Brain microvascular endothelial cell (primary cell): ENCODE measurements at regions not wholly inside any gene's neighbourhood (a gene's known extent, or its start where the extent isn't known, plus 50 kb on each side); places are given as distances from the start of the nearest gene placed in this dataset.

Source experiments
- DNase-seq: peaks from one replicate; pipeline ENCODE4 v3.0.0-alpha.2; 2020
- H3K27ac ChIP-seq: fragments of 250-450 bp; sonication (Bioruptor Pico); 2 replicates; pipeline ENCODE4 v1.5.1; 2020; ENCODE audit warnings: mild to moderate bottlenecking, moderate library complexity
- H3K27me3 ChIP-seq: fragments of 250-450 bp; sonication (Bioruptor Pico); replicated peaks from 2 replicates; pipeline ENCODE4 v1.5.1; 2020; ENCODE audit warnings: mild to moderate bottlenecking
- H3K36me3 ChIP-seq: fragments of 250-450 bp; sonication (Bioruptor Pico); replicated peaks from 2 replicates; pipeline ENCODE4 v1.5.1; 2020; ENCODE audit warnings: mild to moderate bottlenecking
- H3K4me3 ChIP-seq: 2 replicates; pipeline ENCODE4 v1.5.1; 2011; ENCODE audit warnings: low read depth, mild to moderate bottlenecking, control low read depth, low read length, moderate library complexity
- in situ Hi-C: cut with HindIII; loops from 2 replicates; pipeline ENCODE4 v1.10.0; 2017; ENCODE audit warnings: low sequenced_read_pairs, low pct_ligation_motif_present
- TF ChIP-seq, protein P1 (sequence below): IDR thresholded peaks from 2 replicates; pipeline ENCODE4 v1.5.1; 2011; ENCODE audit warnings: low read depth, mild to moderate bottlenecking, moderate library complexity, low read length, control low read depth, inconsistent platforms; ENCODE audit errors: missing control alignments

DNA sequence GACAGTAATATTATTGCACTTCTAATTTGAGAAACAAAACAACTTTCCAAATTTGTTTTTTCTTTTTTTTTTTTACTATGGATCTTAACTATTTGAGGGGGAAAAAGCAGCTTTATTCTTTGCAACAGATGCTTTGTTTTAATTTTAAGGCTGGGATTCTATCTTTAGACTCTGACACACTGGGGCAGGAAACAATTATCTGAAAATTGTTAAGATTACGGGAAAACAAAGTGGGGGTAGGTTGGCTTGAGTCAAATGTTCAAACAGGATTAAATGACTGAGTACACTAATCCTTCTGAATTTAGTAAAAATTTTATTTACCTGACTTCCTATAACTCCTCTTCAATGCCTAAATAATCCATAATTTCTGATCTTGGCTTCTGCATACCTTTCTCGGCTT, 543.2 kb downstream of the SLITRK6 start:
- in situ Hi-C loops = no loop called here
- TF ChIP-seq, protein P1, sequence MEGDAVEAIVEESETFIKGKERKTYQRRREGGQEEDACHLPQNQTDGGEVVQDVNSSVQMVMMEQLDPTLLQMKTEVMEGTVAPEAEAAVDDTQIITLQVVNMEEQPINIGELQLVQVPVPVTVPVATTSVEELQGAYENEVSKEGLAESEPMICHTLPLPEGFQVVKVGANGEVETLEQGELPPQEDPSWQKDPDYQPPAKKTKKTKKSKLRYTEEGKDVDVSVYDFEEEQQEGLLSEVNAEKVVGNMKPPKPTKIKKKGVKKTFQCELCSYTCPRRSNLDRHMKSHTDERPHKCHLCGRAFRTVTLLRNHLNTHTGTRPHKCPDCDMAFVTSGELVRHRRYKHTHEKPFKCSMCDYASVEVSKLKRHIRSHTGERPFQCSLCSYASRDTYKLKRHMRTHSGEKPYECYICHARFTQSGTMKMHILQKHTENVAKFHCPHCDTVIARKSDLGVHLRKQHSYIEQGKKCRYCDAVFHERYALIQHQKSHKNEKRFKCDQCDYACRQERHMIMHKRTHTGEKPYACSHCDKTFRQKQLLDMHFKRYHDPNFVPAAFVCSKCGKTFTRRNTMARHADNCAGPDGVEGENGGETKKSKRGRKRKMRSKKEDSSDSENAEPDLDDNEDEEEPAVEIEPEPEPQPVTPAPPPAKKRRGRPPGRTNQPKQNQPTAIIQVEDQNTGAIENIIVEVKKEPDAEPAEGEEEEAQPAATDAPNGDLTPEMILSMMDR = no peak
- no peak for DNase-seq

DNA sequence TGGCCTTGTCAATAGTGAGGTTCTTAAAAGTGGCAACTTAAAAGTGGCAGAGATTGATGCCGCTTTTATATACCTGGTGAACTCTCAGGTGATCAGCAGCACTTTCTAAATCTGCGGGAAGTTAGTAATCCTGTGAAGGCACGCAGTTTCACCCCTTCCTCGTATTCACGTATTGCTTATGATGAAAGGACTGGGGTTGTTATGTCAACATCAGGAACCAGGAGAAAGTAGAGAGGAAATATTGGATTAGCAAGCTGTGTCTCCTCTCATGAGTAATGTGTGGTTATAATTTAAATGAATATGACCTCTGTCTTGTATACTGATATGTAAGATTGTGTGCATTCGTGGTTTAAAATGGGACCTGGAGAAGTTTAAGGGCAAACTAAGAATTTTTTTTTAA, 544.6 kb downstream of the SLITRK6 start:
- in situ Hi-C loops = no loop called here
- H3K27ac ChIP-seq = no peak overlapping the region
- DNase-seq = no peak
- TF ChIP-seq, protein P1 = no peak
- H3K4me3 ChIP-seq = no peak overlapping the region
- no peaks in the 10 kb centered on the region for H3K36me3 ChIP-seq
- H3K27me3 ChIP-seq = no peaks in the 10 kb centered on the region

More for the DNA sequence above, 543.2 kb downstream of the SLITRK6 start:
- Histone ChIP-seq H3K36me3 (no peaks in the 10 kb centered on the region), H3K27ac (no peak overlapping the region), H3K4me3 (no peak overlapping the region), H3K27me3 (no peaks in the 10 kb centered on the region)

DNA sequence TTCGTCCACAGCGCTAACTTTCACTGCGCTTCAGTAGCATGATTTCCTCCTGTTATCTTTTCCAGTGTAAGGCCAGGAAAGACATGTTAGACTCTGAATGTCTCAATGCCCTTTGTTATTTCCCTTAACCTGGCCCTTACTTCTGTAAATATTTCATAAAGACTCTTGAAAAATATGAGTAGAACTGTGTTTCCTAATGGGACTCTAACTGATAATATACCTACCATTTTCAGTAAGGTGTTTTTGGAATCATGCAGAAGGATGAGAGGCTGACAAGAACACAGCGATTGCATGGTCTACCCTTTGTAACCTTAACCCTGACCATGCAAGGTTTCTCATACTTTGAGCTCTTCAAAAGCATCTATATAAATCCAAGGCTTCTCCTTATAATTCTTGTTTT, 550.1 kb downstream of the SLITRK6 start:
- Histone ChIP-seq H3K36me3 (no peaks in the 10 kb centered on the region), H3K4me3 (no peak overlapping the region), H3K27me3 (no peaks in the 10 kb centered on the region), H3K27ac (no peak overlapping the region)
- in situ Hi-C loops = no loop called here
- DNase-seq = no peak
- TF ChIP-seq, protein P1 = no peak

DNA sequence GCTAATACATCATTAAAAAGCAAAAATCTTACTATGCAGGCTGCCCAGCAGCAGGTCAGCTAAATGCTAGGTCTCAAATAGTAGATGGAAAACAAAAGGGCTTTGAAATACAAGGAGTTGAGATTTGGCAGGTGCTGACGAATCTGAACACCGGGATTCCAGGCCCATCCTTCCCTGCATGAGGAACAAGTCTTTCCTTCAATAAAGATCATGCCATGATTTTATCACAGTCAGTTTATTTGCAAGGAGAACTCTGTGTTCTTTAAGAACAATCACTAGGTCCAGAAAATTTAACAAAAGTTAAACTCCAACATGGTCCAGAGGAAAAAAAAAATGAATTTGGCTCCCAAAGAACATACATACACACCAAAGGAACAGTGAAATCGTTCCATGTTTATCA, 551.4 kb downstream of the SLITRK6 start:
- in situ Hi-C loops = no loop called here
- no peak overlapping the region for H3K4me3 ChIP-seq

DNA sequence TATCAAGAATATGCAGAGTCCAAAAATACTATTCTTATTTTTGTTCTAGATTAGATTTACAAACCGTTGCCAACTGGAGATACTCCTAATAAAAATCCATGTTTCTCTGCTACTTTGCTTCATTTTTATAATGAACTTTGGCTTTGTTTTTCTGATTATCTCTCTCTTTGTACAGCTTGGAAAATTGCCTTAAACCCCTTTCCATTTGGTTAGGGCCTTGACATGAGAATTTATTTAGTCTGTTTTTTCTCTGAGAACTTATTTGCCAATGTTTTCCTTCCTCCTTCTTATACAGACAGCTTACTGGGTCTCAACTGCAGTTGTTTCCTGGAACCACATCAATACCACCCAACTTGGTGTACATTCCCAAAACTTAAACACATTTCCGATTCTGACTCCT, 555.4 kb downstream of the SLITRK6 start:
- Histone ChIP-seq H3K27me3 (no peaks in the 10 kb centered on the region), H3K4me3 (no peak overlapping the region), H3K36me3 (no peaks in the 10 kb centered on the region), H3K27ac (no peak overlapping the region)
- in situ Hi-C loops = no loop called here
- no peak for DNase-seq
- TF ChIP-seq, protein P1 = no peak

More for the DNA sequence above, 551.4 kb downstream of the SLITRK6 start:
- Histone ChIP-seq H3K27me3 (no peaks in the 10 kb centered on the region), H3K36me3 (no peaks in the 10 kb centered on the region), H3K27ac (no peak overlapping the region)
- TF ChIP-seq, protein P1 = no peak
- DNase-seq = no peak

DNA sequence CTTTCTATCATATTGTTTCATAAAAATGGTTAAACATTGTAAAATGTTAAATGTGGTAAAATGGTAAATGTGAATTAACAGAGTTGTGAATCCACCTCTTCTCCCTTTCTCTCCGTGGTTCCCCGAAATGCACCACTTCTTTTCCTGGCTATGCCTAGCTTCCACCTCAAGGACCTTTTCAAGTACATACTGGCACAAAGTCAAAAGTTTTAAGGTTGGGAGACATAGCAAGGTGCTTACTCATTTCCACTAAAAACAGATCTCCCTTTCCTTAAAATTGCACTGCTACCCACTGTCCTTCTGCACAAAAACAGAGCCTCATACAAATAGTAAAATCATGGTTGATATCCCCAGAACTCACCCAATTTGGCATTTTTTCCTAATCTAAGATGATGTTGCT, 558.2 kb downstream of the SLITRK6 start:
- no peaks in the 10 kb centered on the region for H3K36me3 ChIP-seq
- no peak overlapping the region for H3K27ac ChIP-seq
- TF ChIP-seq, protein P1 = no peak
- in situ Hi-C loops = no loop called here
- peak; percentile 40 for DNase-seq
- no peaks in the 10 kb centered on the region for H3K27me3 ChIP-seq
- H3K4me3 ChIP-seq = no peak overlapping the region
